ENCODE measurements at regions not wholly inside any gene's neighbourhood (a gene's known extent, or its start where the extent isn't known, plus 50 kb on each side); places are given as distances from the start of the nearest gene placed in this dataset.
"Not testable (repeated sequence)": the region's sequence is repeated elsewhere in the genome, so short reads cannot be mapped to it uniquely, and the experiment has no call there.

DNA sequence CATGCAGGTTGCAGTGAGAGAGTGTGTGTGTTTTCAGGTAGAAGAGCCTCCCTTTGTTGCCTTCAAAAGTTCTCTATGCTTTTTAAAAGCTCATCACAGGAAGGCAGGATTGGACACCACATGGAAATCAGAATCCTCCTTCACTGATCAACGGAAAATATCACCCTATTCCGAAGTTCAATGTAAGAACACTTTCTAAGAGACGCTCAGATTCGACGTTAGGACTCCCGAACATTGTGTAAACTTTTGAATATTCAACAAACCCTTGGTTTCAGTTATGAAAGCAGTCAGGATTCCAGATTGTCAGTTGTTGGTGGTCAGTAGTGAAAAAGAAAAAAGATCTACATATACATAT, 561.4 kb upstream of the ID2 start:
- peaks cover 4% of the 10 kb centered on the region for H3K27me3 Mint-ChIP-seq (ENCODE audit: insufficient read depth)
- H3K4me1 Mint-ChIP-seq (ENCODE audit: low read depth) = peaks cover 30% of the 10 kb centered on the region
- no peak for DNase-seq (ENCODE audit: low spot score)
- intact Hi-C loops (cut with micrococcal nuclease) = loop anchor here (5.0 kb wide), 1 partner anchor 48 kb away; no protein-coding TSS in a partner anchor
- no peaks in the 10 kb centered on the region for H3K36me3 Mint-ChIP-seq (ENCODE audit: low read depth)
- no peak overlapping the region for H3K4me3 Mint-ChIP-seq
- peak overlapping the region; percentile 77 for H3K27ac Mint-ChIP-seq
- H3K9me3 Mint-ChIP-seq = peaks cover 3% of the 10 kb centered on the region

GRCh38 chr2:8121022-8121825, 560.6 kb upstream of the ID2 start:
- Mint-ChIP-seq H3K4me1 (ENCODE audit: low read depth) (peaks cover 30% of the 10 kb centered on the region), H3K27ac (no peak overlapping the region), H3K9me3 (peaks cover 3% of the 10 kb centered on the region), H3K27me3 (ENCODE audit: insufficient read depth) (peaks cover 4% of the 10 kb centered on the region), H3K4me3 (no peak overlapping the region), H3K36me3 (ENCODE audit: low read depth) (no peaks in the 10 kb centered on the region)
- no peak for DNase-seq (ENCODE audit: low spot score)
- intact Hi-C loops (cut with micrococcal nuclease) = loop anchor here (5.0 kb wide), 1 partner anchor 49 kb away; no protein-coding TSS in a partner anchor

DNA sequence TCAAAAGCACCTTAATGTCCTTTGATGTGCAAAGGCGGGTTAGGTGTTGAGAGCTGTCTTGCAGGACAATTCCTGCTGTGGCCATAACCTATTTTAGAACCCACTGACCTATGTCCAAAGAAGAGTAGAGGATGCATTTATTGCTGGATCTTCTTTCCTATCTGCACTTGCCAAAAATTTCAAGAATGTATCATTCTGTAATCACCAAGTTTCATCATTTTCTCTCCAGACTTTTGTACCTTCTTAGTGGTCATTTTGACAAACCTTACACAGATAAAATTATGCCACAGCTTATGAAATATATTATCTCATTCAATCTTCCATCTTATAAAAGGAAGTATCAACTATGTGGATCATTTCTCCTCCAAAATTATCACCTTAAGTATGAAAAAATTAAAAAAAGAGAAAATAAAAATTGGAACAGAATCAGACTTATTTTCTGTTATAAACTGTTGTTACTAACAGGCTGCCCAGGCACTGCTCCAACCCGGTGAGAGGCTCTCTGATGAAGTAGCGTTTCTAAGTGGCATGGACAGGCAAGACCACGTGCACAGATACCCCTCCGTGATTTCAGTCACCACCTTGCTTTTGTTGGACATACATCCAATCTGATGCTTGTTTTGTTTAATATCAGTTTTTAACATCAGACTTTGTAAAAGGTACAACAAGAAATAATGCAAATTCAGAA, 559.9 kb upstream of the ID2 start:
- peaks cover 30% of the 10 kb centered on the region for H3K4me1 Mint-ChIP-seq (ENCODE audit: low read depth)
- H3K9me3 Mint-ChIP-seq = peaks cover 3% of the 10 kb centered on the region
- H3K36me3 Mint-ChIP-seq (ENCODE audit: low read depth) = peaks cover 1% of the 10 kb centered on the region
- no peak overlapping the region for H3K4me3 Mint-ChIP-seq
- no peak for DNase-seq (ENCODE audit: low spot score)
- H3K27me3 Mint-ChIP-seq (ENCODE audit: insufficient read depth) = peaks cover 4% of the 10 kb centered on the region
- no peak overlapping the region for H3K27ac Mint-ChIP-seq
- intact Hi-C loops (cut with micrococcal nuclease) = loop anchor here (5.0 kb wide), 1 partner anchor 50 kb away; no protein-coding TSS in a partner anchor

DNA sequence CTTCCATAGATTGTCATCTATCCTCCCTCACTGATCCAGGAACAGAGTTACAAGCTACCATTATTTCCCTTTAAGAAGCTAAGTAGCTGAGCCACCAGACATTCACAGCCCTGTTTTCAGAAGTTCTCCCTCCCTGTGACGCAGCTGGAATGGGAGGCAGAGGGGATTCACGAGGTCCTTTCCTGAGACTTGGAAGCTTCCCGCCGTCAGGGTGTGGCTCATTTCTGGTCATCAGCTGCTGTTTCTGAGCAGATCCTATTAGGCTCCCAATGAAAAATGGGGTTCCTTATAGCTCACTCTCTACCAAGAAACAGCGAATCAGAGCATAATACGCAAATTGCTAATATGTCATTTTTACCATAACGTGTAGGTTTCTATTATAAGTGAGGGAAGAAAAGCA, 559.3 kb upstream of the ID2 start:
- Mint-ChIP-seq H3K9me3 (peaks cover under 1% of the 10 kb centered on the region), H3K27me3 (ENCODE audit: insufficient read depth) (peaks cover 4% of the 10 kb centered on the region), H3K4me3 (no peak overlapping the region), H3K36me3 (ENCODE audit: low read depth) (peaks cover 1% of the 10 kb centered on the region), H3K4me1 (ENCODE audit: low read depth) (peaks cover 30% of the 10 kb centered on the region), H3K27ac (no peak overlapping the region)
- intact Hi-C loops (cut with micrococcal nuclease) = loop anchor here (5.0 kb wide), 1 partner anchor 50 kb away; no protein-coding TSS in a partner anchor
- no peak for DNase-seq (ENCODE audit: low spot score)

DNA sequence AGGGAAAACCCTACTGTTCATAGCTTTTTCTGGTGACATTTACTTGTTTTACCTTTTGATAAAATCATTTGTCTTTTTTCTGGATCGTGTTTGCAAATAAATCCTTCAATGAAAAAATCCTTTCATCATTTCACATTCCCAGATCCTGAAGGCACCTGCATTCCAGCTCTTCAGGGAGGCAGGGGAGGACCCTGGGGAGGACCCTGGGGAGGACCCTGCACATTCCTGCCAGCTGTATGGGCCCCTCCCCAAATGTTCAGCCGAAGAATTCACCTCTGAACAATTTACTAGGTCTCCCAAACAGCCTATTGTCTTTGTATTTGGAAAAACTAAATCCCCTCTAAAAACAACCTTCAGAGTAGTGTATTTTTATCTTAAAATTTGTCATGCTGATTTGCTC, 558.4 kb upstream of the ID2 start:
- Mint-ChIP-seq H3K4me1 (ENCODE audit: low read depth) (peaks cover 24% of the 10 kb centered on the region), H3K27ac (no peak overlapping the region), H3K27me3 (ENCODE audit: insufficient read depth) (peaks cover 7% of the 10 kb centered on the region), H3K9me3 (no peaks in the 10 kb centered on the region), H3K4me3 (no peak overlapping the region), H3K36me3 (ENCODE audit: low read depth) (peaks cover 1% of the 10 kb centered on the region)
- no peak for DNase-seq (ENCODE audit: low spot score)
- intact Hi-C loops (cut with micrococcal nuclease) = loop anchor here (5.0 kb wide), 1 partner anchor 51 kb away; no protein-coding TSS in a partner anchor

DNA sequence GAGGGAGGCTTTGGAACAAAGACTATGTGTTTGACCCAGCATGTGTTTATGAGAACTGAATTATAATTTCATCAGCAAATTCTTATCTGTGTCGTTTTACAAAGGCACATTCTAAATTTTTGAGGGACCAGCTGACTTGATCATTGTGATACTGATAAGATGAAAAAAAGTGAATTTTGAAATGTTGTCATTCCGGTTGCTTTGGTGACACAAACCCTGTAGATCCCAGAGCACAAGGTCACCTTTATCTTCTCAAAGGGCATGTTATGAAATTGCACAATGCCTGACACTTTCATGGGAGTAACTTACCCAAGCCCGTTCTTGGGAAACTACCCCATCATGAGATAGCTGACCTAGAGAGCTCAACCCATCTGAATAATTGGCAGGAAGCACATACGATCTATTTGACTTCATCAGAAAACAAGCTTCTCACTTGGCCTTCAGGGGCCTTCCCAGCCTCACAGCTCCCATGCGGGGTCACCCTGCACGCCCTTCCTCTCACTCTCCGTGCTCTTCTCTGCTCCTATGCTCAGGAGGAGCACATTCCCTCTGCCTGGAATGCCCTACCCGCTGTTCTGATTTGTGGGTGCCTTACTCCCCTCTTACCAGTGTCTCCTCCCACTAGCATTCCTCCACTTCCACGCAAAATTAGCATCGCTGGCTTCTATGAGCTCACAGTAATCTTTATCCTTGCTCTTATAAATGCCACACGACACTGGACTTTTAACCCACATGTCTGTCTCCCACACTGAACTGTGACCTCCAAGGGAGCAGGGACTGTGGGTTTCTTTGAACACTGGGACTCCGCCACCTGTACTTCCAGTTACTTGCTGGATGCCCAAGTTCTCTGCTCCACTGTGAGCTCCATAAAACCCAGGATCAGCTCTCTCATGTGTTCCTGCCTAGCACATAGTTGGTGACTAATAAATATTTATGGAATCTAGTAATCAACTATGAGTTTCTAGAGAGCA, 555.8 kb upstream of the ID2 start:
- intact Hi-C loops (cut with micrococcal nuclease) = no loop called here

DNA sequence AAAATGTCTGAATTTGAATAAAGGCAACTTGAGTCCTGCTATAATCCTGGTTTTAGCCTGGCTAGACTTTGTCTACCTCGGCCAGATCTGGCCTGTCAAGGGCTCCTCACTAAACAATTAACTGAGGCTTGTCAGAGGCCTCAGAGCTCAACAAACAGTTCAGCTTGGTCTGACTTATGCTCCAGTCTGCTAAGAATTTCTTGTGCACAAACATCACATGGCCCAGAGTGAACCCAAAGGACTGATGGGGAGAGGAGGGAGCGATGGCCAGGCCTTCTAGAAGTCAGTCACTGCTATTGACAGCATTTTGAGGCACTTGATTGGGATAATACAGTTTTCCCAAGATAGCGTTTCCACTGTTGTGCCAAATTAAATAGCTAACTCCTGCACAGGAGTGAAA, 555.1 kb upstream of the ID2 start:
- Mint-ChIP-seq H3K9me3 (peaks cover 5% of the 10 kb centered on the region), H3K4me3 (no peak overlapping the region), H3K36me3 (ENCODE audit: low read depth) (peaks cover 1% of the 10 kb centered on the region), H3K27ac (no peak overlapping the region), H3K4me1 (ENCODE audit: low read depth) (no peaks in the 10 kb centered on the region), H3K27me3 (ENCODE audit: insufficient read depth) (peaks cover 7% of the 10 kb centered on the region)
- intact Hi-C loops (cut with micrococcal nuclease) = no loop called here
- no peak for DNase-seq (ENCODE audit: low spot score)

More for the DNA sequence above, 555.8 kb upstream of the ID2 start:
- Mint-ChIP-seq H3K27ac (no peak overlapping the region), H3K4me3 (no peak overlapping the region), H3K4me1 (ENCODE audit: low read depth) (no peaks in the 10 kb centered on the region), H3K27me3 (ENCODE audit: insufficient read depth) (peaks cover 7% of the 10 kb centered on the region), H3K9me3 (peaks cover 5% of the 10 kb centered on the region), H3K36me3 (ENCODE audit: low read depth) (peaks cover 1% of the 10 kb centered on the region)
- no peak for DNase-seq (ENCODE audit: low spot score)

DNA sequence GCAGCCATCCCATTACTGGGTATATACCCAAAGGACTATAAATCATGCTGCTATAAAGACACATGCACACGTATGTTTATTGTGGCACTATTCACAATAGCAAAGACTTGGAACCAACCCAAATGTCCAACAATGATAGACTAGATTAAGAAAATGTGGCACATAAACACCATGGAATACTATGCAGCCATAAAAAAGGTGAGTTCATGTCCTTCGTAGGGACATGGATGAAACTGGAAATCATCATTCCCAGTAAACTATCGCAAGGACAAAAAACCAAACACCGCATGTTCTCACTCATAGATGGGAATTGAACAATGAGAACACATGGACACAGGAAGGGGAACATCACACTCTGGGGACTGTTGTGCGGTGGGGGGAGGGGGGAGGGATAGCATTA, 550.4 kb upstream of the ID2 start:
- DNase-seq (ENCODE audit: low spot score); intact Hi-C loops (cut with micrococcal nuclease); H3K27ac Mint-ChIP-seq; H3K9me3 Mint-ChIP-seq; H3K4me1 Mint-ChIP-seq (ENCODE audit: low read depth); H3K4me3 Mint-ChIP-seq; H3K36me3 Mint-ChIP-seq (ENCODE audit: low read depth); H3K27me3 Mint-ChIP-seq (ENCODE audit: insufficient read depth): not testable (repeated sequence)

- intact Hi-C loops (cut with micrococcal nuclease) = no loop called here
- no peak overlapping the region for H3K27ac Mint-ChIP-seq
- no peak overlapping the region for H3K4me3 Mint-ChIP-seq
- H3K36me3 Mint-ChIP-seq (ENCODE audit: low read depth) = peaks cover 2% of the 10 kb centered on the region
- H3K9me3 Mint-ChIP-seq = peaks cover 11% of the 10 kb centered on the region
- H3K27me3 Mint-ChIP-seq (ENCODE audit: insufficient read depth) = peaks cover 4% of the 10 kb centered on the region
- no peaks in the 10 kb centered on the region for H3K4me1 Mint-ChIP-seq (ENCODE audit: low read depth)
- no peak for DNase-seq (ENCODE audit: low spot score)
Measured at GRCh38 chr2:8132351-8132831, 549.5 kb upstream of the ID2 start.

DNA sequence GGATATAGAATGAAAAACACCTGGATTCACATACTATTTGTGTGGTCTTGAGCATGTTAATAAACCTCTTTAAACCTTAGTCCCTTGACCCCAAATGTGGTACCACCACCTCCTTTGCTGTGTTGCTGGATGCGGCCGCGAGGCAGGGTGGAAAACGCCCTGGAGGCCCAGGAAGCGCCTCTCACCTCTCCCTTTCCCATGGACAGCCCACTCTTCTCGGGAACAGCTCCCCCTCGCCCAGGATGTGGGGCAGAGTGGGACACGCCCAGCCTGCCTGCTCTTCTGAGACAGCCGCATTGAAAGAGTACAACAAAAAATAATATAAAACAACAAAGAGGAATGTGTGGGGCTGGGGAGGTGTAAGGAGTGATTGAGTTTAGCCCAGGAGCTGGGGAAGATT, 549.0 kb upstream of the ID2 start:
- Mint-ChIP-seq H3K36me3 (ENCODE audit: low read depth) (peaks cover 2% of the 10 kb centered on the region), H3K4me3 (no peak overlapping the region), H3K4me1 (ENCODE audit: low read depth) (no peaks in the 10 kb centered on the region), H3K27ac (no peak overlapping the region), H3K9me3 (peaks cover 11% of the 10 kb centered on the region), H3K27me3 (ENCODE audit: insufficient read depth) (peaks cover 1% of the 10 kb centered on the region)
- intact Hi-C loops (cut with micrococcal nuclease) = no loop called here
- no peak for DNase-seq (ENCODE audit: low spot score)

- H3K9me3 Mint-ChIP-seq = peaks cover 11% of the 10 kb centered on the region
- peaks cover 2% of the 10 kb centered on the region for H3K36me3 Mint-ChIP-seq (ENCODE audit: low read depth)
- H3K27ac Mint-ChIP-seq = no peak overlapping the region
- peaks cover 1% of the 10 kb centered on the region for H3K27me3 Mint-ChIP-seq (ENCODE audit: insufficient read depth)
- no peak for DNase-seq (ENCODE audit: low spot score)
- intact Hi-C loops (cut with micrococcal nuclease) = no loop called here
- H3K4me3 Mint-ChIP-seq = no peak overlapping the region
- no peaks in the 10 kb centered on the region for H3K4me1 Mint-ChIP-seq (ENCODE audit: low read depth)
Measured at GRCh38 chr2:8133363-8133762, 548.5 kb upstream of the ID2 start.

DNA sequence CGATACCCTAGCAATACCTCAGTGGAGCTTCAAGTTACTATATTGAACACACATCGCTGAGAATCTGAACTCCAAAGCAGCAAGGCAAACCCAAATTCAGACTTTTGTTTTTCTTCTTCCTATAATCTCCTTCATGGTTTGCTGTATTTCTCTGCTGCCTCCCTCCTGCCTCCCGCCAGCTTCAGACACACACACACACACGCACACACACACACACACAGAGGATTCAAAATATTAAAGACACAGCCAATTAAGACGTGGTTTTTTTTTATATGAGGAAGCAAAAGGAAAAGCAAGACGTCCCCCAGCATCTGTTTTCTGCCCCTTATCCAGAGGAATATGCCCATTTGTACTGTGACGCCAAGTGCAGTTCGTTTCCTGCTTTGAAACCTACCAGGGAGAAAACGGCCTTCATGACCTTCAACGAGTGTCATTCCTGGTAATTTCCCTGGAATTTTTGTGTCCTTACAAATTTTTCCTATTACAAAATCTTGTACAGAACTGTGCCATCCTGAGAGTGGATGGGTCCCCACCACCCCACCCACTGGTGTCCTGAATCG, 547.9 kb upstream of the ID2 start:
- peaks cover 1% of the 10 kb centered on the region for H3K27me3 Mint-ChIP-seq (ENCODE audit: insufficient read depth)
- intact Hi-C loops (cut with micrococcal nuclease) = no loop called here
- no peak overlapping the region for H3K27ac Mint-ChIP-seq
- no peak for DNase-seq (ENCODE audit: low spot score)
- no peak overlapping the region for H3K4me3 Mint-ChIP-seq
- H3K36me3 Mint-ChIP-seq (ENCODE audit: low read depth) = peaks cover 2% of the 10 kb centered on the region
- no peaks in the 10 kb centered on the region for H3K4me1 Mint-ChIP-seq (ENCODE audit: low read depth)
- H3K9me3 Mint-ChIP-seq = peaks cover 11% of the 10 kb centered on the region

All from activated T-helper 1 cell treated with anti-CD3 and anti-CD28 coated beads, Interleukin-12 subunit alpha, Interleukin-12 subunit beta, Interleukin-2, Interleukin-4 antibody, amounts not matched to agents 30 ng/mL and 10 ng/mL and 1 ng/mL, durations not matched to agents 14 hours and 24 hours and 36 hours (primary cell).